ENCODE measurements at regions not wholly inside any gene's neighbourhood (a gene's known extent, or its start where the extent isn't known, plus 50 kb on each side); places are given as distances from the start of the nearest gene placed in this dataset.

DNA sequence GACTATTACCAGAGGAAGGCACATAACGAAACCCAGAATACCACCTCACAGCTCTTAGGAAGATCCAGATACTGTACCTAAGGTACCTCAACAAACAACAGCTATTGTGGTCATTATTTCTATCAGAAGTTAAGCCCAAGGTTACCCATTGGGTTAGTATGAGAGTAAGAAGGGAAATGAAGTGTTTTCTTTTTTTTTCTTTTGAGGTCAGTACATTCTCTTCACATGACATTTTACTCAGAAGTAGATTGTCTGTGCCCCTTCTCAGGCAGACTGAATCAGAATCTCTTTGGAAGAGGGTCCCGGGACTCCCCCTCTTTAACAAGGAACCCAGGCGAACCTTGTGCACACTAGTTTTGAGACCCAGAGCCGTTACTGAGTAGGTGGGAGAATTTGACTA is 233.7 kb upstream of the CXCR4 start:
- no peak for TF ChIP-seq POLR2AphosphoS5 (IDR thresholded peaks at IDR 0.05; ENCODE audit: low read depth, low read length)
- no peak for TF ChIP-seq FOXP2 (optimal IDR thresholded peaks at IDR 0.05; ENCODE audit: borderline replicate concordance, extremely low read depth, extremely low read length, insufficient read depth)
- TF ChIP-seq TAF1 (IDR thresholded peaks at IDR 0.05; ENCODE audit: borderline replicate concordance, insufficient read depth, low read length): no peak
- TF ChIP-seq SIN3A (IDR thresholded peaks at IDR 0.05; ENCODE audit: borderline replicate concordance, insufficient read depth, low read length): no peak
- TF ChIP-seq, protein P1, sequence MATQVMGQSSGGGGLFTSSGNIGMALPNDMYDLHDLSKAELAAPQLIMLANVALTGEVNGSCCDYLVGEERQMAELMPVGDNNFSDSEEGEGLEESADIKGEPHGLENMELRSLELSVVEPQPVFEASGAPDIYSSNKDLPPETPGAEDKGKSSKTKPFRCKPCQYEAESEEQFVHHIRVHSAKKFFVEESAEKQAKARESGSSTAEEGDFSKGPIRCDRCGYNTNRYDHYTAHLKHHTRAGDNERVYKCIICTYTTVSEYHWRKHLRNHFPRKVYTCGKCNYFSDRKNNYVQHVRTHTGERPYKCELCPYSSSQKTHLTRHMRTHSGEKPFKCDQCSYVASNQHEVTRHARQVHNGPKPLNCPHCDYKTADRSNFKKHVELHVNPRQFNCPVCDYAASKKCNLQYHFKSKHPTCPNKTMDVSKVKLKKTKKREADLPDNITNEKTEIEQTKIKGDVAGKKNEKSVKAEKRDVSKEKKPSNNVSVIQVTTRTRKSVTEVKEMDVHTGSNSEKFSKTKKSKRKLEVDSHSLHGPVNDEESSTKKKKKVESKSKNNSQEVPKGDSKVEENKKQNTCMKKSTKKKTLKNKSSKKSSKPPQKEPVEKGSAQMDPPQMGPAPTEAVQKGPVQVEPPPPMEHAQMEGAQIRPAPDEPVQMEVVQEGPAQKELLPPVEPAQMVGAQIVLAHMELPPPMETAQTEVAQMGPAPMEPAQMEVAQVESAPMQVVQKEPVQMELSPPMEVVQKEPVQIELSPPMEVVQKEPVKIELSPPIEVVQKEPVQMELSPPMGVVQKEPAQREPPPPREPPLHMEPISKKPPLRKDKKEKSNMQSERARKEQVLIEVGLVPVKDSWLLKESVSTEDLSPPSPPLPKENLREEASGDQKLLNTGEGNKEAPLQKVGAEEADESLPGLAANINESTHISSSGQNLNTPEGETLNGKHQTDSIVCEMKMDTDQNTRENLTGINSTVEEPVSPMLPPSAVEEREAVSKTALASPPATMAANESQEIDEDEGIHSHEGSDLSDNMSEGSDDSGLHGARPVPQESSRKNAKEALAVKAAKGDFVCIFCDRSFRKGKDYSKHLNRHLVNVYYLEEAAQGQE (IDR thresholded peaks at IDR 0.05; ENCODE audit: insufficient read depth in 1 of 2, low read depth in 2 of 2, low read length in 2 of 2): no peak

DNA sequence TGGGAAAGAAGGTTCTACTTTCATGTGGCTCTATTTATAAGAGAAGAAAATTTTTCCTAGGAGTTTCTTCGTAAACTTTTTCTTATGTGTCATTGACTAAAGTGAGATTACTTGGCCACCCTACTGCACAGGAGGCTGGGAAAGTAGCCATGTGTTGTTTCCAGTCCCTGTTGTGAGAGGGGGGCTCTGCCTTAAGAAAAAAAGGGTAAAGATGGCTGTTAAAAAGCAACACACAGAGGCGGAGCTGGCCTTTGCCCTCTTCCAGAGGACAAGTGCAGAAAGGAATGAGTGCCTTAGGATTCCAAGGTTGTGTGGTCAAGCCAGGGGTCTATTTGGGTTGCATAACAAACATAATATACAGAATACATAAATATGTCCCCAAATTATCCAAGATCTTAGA is 230.0 kb upstream of the CXCR4 start:
- TF ChIP-seq SIN3A (IDR thresholded peaks at IDR 0.05; ENCODE audit: borderline replicate concordance, insufficient read depth, low read length): no peak
- TF ChIP-seq, protein P1 (IDR thresholded peaks at IDR 0.05; ENCODE audit: insufficient read depth in 1 of 2, low read depth in 2 of 2, low read length in 2 of 2): no peak
- TF ChIP-seq FOXP2 (optimal IDR thresholded peaks at IDR 0.05; ENCODE audit: borderline replicate concordance, extremely low read depth, extremely low read length, insufficient read depth): no peak
- TF ChIP-seq POLR2AphosphoS5 (IDR thresholded peaks at IDR 0.05; ENCODE audit: low read depth, low read length): no peak

DNA sequence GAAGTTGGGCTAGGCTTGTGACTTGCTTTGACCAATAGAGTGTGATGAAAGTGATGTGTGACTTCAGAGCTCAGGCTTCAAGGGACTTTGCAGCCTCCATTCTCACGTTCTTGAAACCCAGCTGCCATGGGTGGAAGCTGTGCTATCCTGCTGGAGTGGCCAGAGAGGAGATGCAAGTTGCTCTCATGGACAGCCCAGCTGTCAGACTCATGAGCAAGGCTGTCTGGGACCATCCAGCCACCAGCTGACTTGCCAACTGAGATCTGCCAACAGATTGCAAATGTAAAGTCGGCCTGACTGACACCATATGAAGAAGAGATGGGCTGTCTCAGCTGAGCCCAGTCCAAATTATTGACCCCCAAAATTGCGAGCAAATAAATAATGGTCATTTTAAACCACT is 226.4 kb upstream of the CXCR4 start:
- TF ChIP-seq POLR2AphosphoS5 (IDR thresholded peaks at IDR 0.05; ENCODE audit: low read depth, low read length): no peak
- no peak for TF ChIP-seq TAF1 (IDR thresholded peaks at IDR 0.05; ENCODE audit: borderline replicate concordance, insufficient read depth, low read length)
- TF ChIP-seq, protein P1 (IDR thresholded peaks at IDR 0.05; ENCODE audit: insufficient read depth in 1 of 2, low read depth in 2 of 2, low read length in 2 of 2): no peak
- no peak for TF ChIP-seq SIN3A (IDR thresholded peaks at IDR 0.05; ENCODE audit: borderline replicate concordance, insufficient read depth, low read length)
- TF ChIP-seq FOXP2 (optimal IDR thresholded peaks at IDR 0.05; ENCODE audit: borderline replicate concordance, extremely low read depth, extremely low read length, insufficient read depth): no peak

DNA sequence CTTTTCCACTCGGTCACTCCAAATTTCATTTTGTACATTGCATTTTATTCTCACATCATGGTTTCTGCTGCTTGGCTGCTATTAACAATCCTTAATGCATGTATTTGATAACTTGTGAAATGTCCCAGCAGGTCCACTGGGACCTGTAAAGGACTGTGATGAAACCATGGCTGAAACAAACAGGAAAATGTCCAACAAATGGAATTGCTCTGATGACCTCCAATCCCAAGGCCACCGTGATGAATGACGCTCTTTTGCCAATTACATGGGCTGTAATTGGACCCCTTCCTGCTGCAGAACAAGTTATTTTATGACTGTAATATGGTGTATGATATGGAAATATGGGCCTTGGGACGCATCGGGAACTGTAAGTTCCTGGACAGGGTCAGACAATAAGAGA is 224.2 kb upstream of the CXCR4 start:
- TF ChIP-seq, protein P1 (IDR thresholded peaks at IDR 0.05; ENCODE audit: insufficient read depth in 1 of 2, low read depth in 2 of 2, low read length in 2 of 2): no peak
- TF ChIP-seq FOXP2 (optimal IDR thresholded peaks at IDR 0.05; ENCODE audit: borderline replicate concordance, extremely low read depth, extremely low read length, insufficient read depth): no peak
- no peak for TF ChIP-seq POLR2AphosphoS5 (IDR thresholded peaks at IDR 0.05; ENCODE audit: low read depth, low read length)
- TF ChIP-seq TAF1 (IDR thresholded peaks at IDR 0.05; ENCODE audit: borderline replicate concordance, insufficient read depth, low read length): no peak
- TF ChIP-seq SIN3A (IDR thresholded peaks at IDR 0.05; ENCODE audit: borderline replicate concordance, insufficient read depth, low read length): no peak

DNA sequence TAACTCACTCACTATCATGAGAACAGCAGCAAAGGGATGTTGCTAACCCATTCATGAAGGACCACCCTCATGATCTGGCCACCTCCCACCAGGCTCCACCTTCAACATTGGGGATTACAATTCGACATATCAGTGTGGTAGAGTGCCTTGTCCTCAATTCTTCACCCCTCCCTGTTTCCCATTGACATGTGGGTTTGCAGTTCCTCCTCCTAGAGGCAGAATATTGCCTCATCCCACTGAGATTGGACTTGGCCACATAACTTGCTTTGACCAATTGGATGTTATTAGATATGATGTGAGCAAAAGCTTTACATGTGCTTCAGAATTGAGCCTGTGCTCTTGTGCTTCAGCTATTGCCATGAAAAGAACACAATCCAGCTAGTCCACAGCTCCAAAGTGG is 217.0 kb upstream of the CXCR4 start:
- TF ChIP-seq TAF1 (IDR thresholded peaks at IDR 0.05; ENCODE audit: borderline replicate concordance, insufficient read depth, low read length): no peak
- TF ChIP-seq, protein P1 (IDR thresholded peaks at IDR 0.05; ENCODE audit: insufficient read depth in 1 of 2, low read depth in 2 of 2, low read length in 2 of 2): no peak
- TF ChIP-seq FOXP2 (optimal IDR thresholded peaks at IDR 0.05; ENCODE audit: borderline replicate concordance, extremely low read depth, extremely low read length, insufficient read depth): no peak
- TF ChIP-seq POLR2AphosphoS5 (IDR thresholded peaks at IDR 0.05; ENCODE audit: low read depth, low read length): no peak
- TF ChIP-seq SIN3A (IDR thresholded peaks at IDR 0.05; ENCODE audit: borderline replicate concordance, insufficient read depth, low read length): no peak
